HS-27A (cell line): ENCODE measurements at regions not wholly inside any gene's neighbourhood (a gene's known extent, or its start where the extent isn't known, plus 50 kb on each side); places are given as distances from the start of the nearest gene placed in this dataset.

Source experiments
- DNase-seq: peaks from one replicate; pipeline ENCODE4 v3.0.0-alpha.2; 2012; ENCODE audit warnings: low read depth, missing footprints

DNA sequence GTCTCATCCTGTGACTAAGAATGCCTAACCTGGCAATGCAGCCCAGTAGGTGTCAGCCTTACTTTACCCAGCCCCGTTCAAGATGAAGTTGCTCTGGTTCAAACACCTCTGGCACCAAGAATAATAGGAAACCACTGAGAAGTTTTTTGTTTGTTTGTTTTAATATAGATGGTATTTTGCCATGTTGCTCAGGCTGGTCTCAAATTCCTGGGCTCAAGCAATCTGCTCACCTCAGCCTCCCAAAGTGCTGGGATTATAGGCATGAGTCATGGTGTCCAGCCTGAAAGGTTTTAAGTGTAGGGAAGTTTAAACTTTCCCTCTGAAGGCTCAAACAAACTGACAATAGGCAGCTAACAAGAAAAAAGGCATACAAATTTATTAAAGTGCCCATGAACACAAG, 51.2 kb upstream of the ABCC4 start:
- no peak for DNase-seq

DNA sequence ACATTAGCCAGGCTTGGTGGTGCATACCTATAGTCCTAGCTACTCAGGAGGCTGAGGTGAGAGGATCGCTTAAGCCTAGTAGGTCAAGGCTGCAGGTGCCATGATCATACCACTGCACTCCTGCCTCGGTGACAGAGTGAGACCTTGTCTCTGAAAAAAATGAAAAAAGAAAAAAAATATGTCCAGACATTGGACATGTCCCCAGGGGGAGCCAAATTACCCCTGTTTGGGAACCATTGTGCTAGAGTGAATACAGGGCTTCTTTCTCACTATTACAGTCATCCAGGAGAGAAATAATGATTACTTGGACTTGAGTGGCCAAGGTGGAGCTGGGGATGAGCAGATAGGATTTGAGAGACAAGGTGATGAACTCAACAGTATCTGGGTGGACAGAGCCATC, 52.9 kb upstream of the ABCC4 start:
- DNase-seq = no peak

DNA sequence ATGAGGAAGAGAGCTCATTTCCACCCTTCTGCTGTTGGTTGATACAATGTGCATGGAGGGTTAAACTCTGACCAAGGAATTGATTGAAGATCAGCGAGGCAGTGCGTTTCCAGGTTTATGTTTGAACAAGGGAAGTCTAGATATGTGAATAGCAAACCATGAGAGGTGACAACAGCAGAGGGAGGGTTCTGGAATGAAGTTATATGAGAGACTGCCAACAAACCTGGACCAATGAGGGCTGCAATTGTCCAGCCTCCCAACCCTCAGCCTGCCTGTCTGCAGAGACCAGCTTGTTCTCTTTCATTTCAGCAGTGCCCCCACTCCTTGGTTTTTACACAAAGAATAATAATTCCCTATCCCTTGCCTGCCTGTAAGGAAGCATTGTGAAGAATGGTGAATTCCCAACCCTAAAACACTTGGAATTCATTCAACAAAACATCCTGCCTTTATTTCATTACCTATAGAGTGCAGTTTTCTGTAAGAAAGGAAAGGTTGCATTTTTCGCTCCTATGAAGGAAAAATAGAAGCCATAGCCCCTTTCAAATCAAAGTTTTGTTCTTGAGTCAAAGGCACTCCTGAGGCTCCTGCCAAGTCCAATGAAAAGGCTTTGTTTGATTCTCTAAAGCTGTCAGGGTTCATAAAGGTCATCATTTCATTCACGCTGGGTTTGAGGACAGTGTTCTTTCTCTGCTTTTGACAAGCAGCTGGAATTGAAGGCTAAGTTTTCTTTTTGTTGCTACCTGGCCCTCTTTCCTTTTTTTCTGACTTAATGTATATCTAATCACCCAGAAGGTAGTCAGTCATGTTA, 53.6 kb upstream of the ABCC4 start:
- DNase-seq = no peak

DNA sequence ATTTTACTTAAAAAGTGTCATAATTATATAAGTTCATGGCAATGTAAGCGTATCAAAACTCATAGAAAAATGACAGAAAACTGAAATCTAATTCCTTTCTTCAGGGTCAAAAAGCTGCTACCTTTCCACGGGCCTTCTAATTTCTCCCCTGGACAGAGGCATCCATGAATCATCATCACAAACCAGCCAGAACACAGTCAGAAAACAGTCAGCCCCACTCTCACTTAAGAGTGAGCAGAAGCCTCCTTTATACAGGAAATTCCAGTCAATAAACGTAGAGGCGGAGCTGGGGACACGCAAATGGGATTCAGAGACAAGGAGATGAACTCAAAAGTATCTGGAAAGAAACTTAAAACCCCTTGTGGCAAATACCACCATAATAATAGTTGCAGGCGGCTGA, 54.2 kb upstream of the ABCC4 start:
- DNase-seq = no peak

DNA sequence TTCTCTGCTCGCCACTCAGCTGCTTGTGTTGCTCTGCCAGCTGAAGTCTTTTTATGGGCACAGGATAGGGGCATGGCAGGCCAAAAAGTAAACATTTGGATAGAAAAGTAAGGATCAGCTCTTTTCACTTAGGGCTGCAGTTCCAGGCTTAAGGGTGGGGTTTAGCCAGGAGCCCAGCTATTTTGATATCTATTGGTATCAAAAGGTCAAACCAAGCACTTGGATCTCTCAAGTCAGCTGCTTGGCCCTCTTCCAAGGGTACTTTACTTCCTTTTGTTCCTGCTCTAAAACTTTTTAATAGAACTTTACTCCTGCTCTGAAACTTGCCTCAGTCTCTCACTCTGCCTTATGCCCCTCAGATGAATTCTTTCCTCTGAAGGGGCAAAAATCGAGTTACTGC, 55.7 kb upstream of the ABCC4 start:
- no peak for DNase-seq

DNA sequence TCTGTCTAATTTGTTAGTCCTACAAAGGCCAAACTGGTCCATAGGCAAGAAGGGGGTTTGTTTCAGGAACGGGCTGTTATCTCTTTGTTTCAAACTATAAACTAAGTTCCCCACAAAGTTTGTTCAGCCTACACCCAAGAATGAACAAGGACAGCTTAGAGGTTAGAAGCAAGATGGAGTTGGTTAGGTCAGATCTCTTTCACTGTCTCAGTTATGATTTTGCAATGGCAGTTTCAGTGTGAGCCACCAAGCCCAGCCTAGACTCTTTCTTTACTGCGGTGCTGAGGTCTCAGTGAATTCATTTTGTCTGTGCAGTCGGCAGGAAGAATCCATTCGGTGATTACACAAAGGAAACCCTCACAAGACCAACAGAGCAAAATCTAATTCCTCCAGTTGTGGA, 56.6 kb upstream of the ABCC4 start:
- no peak for DNase-seq

DNA sequence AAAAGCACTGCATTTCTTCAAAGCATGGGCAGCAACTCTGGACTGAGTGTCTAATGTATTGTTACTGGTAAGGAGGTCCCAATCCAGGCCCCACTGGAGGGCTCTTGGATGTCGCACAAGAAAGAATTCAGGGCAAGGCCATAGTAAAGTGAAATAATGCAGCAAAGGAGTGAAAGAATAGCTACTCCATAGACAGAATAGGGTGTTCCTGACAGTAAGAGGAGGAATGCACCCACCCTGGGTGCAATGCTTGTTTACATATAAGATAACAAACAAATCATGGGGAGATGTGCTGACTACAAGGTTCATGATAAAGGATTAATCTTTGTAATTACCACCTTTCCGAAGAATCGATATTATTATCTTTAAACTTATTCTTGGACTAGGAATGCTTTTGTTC, 58.8 kb upstream of the ABCC4 start:
- DNase-seq = no peak

DNA sequence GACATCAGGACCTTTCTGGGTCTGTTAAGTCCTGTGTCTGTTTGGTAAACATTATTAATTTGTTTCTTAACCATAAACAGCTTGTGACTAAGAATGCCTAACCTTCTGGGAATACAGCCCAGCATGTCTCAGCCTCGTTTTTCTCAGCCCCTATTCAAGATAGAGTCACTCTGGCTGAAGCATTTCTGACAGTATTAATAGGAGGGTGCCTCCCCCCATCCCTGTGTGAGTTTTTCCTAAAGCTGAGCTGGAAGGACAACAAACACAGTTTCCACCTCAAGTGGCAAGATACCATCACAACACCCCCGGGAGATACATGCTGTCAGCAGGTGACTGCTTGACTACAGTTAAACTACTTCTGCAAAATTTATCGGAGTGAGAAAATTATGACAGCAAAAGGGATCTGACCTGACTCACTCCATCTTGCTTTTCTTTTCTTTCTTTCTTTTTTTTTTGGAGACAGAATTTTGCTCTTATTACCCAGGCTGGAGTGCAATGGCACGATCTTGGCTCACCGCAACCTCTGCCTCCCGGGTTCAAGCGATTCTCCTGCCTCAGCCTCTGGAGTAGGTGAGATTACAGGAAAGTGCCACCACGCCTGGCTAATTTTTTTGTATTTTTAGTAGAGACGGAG, 59.3 kb upstream of the ABCC4 start:
- no peak for DNase-seq

DNA sequence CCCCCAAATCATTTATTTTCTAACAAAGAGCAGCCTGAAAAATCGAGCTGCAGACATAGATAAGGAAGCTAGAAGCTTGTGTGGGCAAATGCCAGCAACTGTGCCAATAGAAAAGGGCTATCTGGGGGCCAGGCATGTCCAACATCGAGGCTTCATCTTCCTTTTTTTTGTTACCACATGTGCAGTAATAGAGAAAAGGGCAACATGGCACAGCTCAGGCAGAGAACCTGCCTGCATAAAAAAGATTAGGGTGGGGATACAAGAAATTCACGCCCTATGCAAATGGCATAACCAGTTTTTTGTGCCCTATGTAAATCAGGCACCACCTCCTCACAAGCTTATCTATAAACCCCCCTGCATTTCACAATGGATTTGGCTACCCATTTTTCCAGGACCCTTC, 60.4 kb upstream of the ABCC4 start:
- DNase-seq = no peak

DNA sequence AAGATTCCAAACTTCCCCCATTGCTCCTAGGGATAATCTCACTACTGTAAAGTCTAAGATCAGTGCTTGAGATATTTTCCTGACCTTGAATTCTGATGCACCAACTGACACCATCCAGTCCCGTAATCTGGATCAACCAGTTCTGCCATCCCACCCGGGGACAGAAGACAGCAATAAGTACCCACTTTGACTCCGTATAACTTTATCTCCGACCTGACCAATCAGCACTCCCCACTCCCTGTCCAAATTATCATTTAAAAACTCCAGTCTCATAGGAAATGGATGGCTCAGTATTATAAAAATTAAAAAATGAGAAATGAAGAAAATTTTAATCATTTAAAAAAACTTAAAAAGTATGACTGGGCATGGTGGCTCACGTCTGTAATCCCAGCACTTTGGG, 61.4 kb upstream of the ABCC4 start:
- DNase-seq = no peak

DNA sequence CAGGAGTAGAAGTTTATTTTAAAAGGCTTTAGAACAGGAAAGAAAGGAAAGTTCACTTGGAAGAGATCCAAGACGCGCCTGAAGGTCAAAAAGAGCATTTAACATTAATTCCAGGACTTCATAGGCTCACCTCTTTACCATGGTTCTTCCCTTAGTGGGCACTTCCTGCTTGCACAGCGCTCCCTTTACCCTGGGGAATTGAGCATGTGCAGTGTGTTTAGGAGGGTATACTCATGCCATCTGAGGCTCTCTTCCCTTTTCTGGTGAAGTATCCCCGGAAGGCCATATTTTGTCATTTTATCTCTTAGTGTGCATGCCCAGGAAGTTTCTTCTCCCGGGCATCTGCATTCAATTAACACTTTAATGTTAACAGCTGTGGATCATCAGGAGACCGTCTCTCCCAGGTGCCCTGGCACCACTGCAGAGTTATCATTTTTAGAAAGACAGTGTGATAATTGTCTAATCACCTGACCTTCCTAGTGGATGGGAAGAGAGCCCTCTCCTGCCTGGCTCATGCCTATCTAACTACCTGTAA, 66.1 kb upstream of the ABCC4 start:
- no peak for DNase-seq

DNA sequence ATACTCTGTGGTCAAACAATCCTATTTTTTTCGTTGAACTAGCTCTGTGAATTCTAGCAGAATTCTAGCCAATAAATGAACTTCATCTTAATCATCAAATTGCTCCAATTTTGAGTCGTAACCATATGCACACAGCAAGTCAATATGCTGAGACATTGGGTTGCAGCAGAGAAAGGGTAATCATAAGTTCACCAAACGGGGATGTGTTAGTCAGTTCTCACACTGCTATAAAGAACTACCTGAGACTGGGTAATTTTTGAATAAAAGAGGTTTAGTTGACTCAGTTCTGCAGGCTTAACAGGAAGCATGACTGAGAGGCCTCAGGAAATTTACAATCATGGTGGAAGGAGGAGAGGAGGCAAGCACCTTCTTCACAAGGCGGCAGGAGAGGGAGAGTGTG, 67.7 kb upstream of the ABCC4 start:
- no peak for DNase-seq

DNA sequence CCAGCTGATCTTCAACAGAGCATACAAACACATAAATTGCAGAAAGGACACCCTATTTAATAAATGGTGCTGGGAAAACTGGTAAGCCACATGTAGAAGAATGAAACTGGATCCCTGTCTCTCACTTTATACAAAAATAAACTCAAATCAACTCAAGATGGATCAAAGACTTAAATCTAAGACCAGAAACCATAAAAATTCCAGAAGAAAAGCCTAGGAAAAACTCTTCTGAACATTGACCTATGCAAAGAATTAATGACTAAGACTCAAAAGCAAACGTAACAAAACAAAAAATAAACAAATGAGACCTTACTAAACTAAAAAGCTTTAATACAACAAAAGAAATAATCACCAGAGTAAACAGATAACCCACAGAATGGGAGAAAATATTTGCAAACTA, 74.5 kb upstream of the ABCC4 start:
- DNase-seq = no peak

DNA sequence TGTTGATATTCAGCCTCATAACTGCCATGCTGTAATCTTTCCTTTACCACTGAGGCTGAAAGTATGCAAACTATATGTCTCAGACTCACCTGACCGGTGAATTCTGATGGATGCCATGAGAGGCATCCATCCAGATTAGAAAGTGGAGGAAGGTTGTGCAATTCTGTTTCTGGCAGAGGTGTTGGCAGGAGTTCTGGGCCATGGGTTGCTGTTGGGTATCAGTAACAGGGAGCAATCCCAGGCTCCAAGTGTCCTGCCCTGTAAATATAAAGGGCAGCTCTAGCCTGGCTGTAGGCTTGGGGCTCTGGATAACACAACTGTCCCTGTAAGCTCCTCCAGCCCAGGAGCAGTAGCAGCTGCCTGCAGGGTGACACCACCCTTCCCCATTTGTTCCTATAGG, 77.4 kb upstream of the ABCC4 start:
- no peak for DNase-seq

DNA sequence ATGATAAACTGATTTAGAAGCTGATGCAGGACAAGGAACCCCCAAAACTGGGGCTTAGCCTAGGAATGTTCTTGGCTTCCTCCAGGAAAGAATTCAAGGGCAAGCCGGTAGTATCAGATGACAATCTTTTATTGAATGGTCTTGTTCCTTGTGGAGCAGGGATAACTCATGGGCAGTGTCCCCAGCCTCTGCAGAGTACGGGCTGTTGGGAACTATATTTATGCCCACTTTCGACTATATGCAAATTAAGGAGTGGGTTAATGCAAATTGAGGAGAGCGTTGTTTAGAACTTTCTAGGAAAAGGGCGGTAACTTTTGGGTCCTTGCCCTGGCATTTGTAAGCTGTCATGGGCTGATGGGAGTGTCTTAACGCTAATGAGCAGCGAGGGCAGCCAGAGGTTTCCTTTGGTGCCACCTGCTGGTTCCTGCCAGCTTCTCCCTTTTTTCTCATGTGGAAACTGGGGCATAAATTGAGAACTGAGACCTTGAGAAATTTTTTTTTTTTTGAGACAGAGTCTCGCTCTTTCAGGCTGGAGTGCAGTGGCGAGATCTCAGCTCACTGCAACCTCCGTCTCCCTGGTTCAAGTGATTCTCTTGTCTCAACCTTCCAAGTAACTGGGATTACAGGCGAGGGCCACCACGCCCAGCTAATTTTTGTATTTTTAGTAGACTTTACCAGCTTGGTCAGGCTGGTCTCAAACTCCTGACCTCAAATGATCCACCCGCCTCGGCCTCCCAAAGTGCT, 79.4 kb upstream of the ABCC4 start:
- peak; percentile 51 for DNase-seq

DNA sequence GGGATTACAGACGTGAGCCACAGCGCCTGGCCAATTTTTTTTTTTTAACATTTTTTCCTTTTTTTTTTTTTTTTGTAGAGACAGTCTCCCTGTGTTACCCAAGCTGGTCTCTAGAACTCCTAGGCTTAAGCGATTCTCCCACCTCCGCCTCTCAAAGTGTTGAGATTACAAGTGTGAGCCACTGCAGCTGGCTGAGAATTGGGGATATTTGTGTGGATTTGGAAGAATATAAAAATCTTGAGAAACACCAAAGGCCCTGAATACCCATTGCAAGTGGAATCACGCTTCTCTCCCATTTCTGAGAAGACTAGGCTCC, 79.9 kb upstream of the ABCC4 start:
- DNase-seq = no peak

DNA sequence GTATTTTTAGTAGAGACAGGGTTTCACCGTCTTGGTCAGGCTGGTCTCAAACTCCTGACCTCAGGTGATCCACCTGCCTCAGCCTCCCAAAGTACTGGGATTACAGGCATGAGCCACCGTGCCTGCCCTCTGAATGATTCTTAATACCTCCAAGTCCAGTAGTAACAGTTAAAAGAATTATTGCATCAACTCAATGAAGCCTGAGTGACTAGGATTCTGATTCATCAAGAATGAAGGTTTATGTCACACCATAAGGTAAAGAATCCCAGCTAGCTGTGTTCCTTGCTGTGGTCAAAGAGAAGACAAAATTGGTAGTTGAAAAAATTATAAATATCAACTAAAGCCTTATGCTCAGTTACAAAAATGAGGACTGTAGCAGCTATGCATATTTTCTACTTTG, 81.2 kb upstream of the ABCC4 start:
- DNase-seq = no peak

DNA sequence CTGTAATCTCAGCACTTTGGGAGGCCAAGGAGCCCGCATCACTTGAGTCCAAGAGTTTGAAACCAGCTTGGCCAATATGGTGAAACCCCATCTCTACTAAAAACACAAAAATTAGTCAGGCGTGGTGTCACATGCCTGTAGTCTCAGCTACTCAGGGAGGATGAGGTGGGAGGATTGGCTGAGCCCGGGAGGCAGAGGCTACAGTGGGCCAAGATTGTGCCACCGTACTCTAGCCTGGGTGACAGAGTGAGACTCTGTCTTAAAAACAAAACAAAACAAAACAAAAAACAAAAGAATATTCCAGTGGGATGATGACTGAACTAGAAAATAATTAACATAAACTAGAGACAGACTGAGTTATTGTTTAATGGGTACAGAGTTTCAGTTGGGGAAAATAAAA, 81.7 kb upstream of the ABCC4 start:
- DNase-seq = no peak

DNA sequence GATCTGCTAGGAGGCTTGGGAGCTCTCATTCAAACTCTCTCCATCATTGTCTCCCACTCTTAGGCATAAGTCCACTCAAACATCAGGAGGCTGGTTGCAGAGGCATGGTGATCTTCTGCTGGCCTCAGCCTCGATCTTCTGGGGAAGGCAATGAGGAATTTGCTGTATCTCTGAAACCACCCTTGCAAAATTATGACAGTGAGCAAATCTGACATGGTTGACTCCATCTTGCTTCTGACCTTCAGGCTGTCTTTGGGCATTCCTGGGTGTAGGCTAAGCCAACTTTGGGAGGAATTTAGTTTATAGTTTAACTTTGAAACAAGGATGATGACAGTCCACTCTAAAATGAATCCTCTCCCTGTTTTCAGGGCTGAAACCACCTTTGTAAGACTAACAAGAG, 84.1 kb upstream of the ABCC4 start:
- DNase-seq = no peak

DNA sequence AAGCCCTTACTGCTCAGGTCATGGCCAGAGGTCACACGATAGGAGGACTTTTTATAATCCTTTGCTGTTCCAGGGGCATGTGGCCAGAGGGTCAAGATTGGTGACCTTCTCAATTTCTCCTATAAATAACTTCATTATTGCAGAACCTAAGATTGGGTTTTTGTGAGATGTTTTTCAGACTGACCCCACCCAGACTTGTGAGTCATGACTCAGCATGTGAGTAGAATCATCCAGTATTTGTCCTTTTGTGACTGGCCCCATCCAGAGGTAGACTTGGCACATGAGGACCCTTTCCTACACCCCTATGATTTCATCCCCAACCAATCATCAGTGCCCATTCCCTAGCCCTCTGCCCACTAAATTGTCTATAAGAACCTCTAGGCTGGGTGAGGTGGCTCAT, 84.5 kb upstream of the ABCC4 start:
- DNase-seq = no peak

DNA sequence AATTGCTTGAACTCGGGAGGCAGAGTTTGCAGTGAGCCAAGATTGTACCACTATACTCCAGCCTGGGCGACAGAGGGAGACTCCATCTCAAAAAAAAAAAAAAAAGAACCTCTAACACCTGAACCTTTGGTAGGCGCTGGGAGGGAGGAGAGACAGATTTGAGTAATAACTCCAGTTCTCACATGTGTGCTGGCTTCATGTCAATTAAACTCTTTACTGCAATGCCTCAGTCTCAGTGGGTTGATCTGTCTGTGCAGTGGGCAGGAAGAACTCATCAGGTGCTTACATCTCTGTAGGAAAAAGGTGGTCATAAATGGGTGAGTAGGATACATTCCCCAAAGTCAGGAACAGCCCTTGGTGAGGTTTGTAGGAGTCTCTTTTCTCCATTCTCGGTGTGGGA, 85.1 kb upstream of the ABCC4 start:
- DNase-seq = no peak

DNA sequence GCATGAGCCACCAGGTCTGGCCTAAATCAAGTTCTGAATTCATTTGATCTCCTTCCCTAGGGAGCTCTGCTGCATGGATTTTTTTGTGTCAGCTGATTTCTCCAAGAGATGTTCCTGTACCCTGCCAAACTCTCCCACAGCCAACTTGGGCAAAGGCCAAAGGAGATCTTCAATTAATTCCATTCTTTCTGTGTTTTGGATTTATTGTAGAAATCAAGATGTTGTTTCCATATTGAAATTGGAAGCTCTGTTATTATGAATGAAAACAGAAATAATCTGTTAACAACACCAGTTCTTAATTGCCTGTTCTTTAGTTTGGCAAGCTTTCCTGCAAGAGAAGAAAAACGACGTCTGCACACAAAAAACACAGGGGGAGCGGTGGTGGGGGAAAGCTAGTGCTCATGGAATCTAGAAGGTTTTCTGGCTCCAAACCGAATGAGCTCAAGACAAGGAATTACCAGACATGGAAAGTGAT, 86.5 kb upstream of the ABCC4 start:
- no peak for DNase-seq

DNA sequence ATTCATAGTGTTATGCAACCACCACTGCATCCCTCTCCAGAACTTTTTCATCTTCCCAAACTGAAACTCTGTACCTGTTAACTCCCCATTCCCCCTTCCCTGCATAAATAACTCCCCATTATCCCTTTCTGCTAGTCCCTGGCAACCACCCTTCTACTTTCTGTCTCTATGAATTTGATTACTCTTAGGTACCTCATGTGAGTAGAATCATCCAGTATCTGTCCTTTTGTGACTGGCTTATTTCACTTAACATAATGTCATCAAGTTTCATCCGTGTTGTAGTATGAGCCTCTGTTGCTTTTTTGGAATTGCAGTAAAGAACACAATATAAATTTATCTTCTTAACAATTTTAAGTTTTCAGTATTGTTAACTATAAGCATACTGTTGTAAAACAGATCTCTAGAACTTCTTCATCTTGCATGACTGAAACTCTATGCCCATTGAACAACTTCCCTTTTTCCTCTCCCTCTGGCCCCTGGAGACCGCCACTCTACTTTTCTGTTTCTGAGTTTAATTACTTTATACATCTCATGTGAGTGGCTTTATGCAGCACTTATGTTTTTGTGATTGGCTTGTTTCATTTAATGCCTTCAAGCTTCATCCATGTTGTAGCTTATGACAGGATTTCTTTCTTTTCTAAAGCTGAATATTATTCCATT, 87.3 kb upstream of the ABCC4 start:
- no peak for DNase-seq
